ENCODE measurements at regions not wholly inside any gene's neighbourhood (a gene's known extent, or its start where the extent isn't known, plus 50 kb on each side); places are given as distances from the start of the nearest gene placed in this dataset.
"Not testable (repeated sequence)": the region's sequence is repeated elsewhere in the genome, so short reads cannot be mapped to it uniquely, and the experiment has no call there.

GRCh38 chr1:98287626-98288025 lies 366.8 kb upstream of the DPYD start:
- H3K36me3 ChIP-seq (replicated peaks in 1 of 2; ENCODE audit: insufficient read depth in 1 of 2, low read depth in 2 of 2): no peaks in the 10 kb centered on the region
- TF ChIP-seq POLR2A (IDR thresholded peaks at IDR 0.05): no peak
- no peak for TF ChIP-seq CTCF (IDR thresholded peaks at IDR 0.05)
- H3K27ac ChIP-seq: no peak overlapping the region
- no peaks in the 10 kb centered on the region for H3K4me1 ChIP-seq
- intact Hi-C loops (cut with DNase I): no loop called here
- no peaks in the 10 kb centered on the region for H3K9me3 ChIP-seq
- DNase-seq (no peak), ATAC-seq (no peak)
- H3K27me3 ChIP-seq: no peaks in the 10 kb centered on the region
- 54 to 70% methylated on average over 2 of the region's 2 CpGs for WGBS, 2 donors
- no peak overlapping the region for H3K4me3 ChIP-seq

- DNase-seq: no peak
- no peaks in the 10 kb centered on the region for H3K9me3 ChIP-seq
- no peaks in the 10 kb centered on the region for H3K4me1 ChIP-seq
- WGBS, 2 donors: 35 to 47% methylated on average over 1 of the region's 1 CpG
- H3K36me3 ChIP-seq (replicated peaks in 1 of 2; ENCODE audit: insufficient read depth in 1 of 2, low read depth in 2 of 2): no peaks in the 10 kb centered on the region
- TF ChIP-seq POLR2A (IDR thresholded peaks at IDR 0.05) (no peak), CTCF (IDR thresholded peaks at IDR 0.05) (no peak)
- no peak overlapping the region for H3K4me3 ChIP-seq
- intact Hi-C loops (cut with DNase I): no loop called here
- no peaks in the 10 kb centered on the region for H3K27me3 ChIP-seq
- H3K27ac ChIP-seq: no peak overlapping the region
- no peak for ATAC-seq
Observed at GRCh38 chr1:98286656-98287055, 365.8 kb upstream of the DPYD start.

GRCh38 chr1:98285286-98285685 lies 364.5 kb upstream of the DPYD start:
- H3K27ac ChIP-seq; ATAC-seq; DNase-seq; H3K4me3 ChIP-seq; intact Hi-C loops (cut with DNase I); H3K36me3 ChIP-seq (replicated peaks in 1 of 2; ENCODE audit: insufficient read depth in 1 of 2, low read depth in 2 of 2); H3K27me3 ChIP-seq; H3K9me3 ChIP-seq; H3K4me1 ChIP-seq: not testable (repeated sequence)
- 35 to 55% methylated on average over 2 of the region's 2 CpGs for WGBS, 2 donors

GRCh38 chr1:98280049-98280448 lies 359.2 kb upstream of the DPYD start:
- no peaks in the 10 kb centered on the region for H3K4me1 ChIP-seq
- no peak overlapping the region for H3K27ac ChIP-seq
- no peaks in the 10 kb centered on the region for H3K27me3 ChIP-seq
- TF ChIP-seq POLR2A (IDR thresholded peaks at IDR 0.05): no peak
- no peak for TF ChIP-seq CTCF (IDR thresholded peaks at IDR 0.05)
- no peaks in the 10 kb centered on the region for H3K36me3 ChIP-seq (replicated peaks in 1 of 2; ENCODE audit: insufficient read depth in 1 of 2, low read depth in 2 of 2)
- WGBS, 2 donors: 26 to 40% methylated on average over 4 of the region's 4 CpGs
- no peak overlapping the region for H3K4me3 ChIP-seq
- DNase-seq (no peak), ATAC-seq (no peak)
- H3K9me3 ChIP-seq: no peaks in the 10 kb centered on the region
- intact Hi-C loops (cut with DNase I): no loop called here

GRCh38 chr1:98278055-98278454 lies 357.2 kb upstream of the DPYD start:
- no peak for ATAC-seq

More at GRCh38 chr1:98278055-98278454, 357.2 kb upstream of the DPYD start:
- 50 to 56% methylated on average over 3 of the region's 3 CpGs for WGBS, 2 donors
- no peaks in the 10 kb centered on the region for H3K27me3 ChIP-seq
- H3K36me3 ChIP-seq (replicated peaks in 1 of 2; ENCODE audit: insufficient read depth in 1 of 2, low read depth in 2 of 2): no peaks in the 10 kb centered on the region
- no peaks in the 10 kb centered on the region for H3K4me1 ChIP-seq
- no peak for DNase-seq
- H3K4me3 ChIP-seq: no peak overlapping the region
- no peaks in the 10 kb centered on the region for H3K9me3 ChIP-seq
- no peak for TF ChIP-seq POLR2A (IDR thresholded peaks at IDR 0.05)
- no peak for TF ChIP-seq CTCF (IDR thresholded peaks at IDR 0.05)
- no peak overlapping the region for H3K27ac ChIP-seq
- intact Hi-C loops (cut with DNase I): no loop called here

Data from body of pancreas (tissue), 4 donors.